ENCODE measurements at regions not wholly inside any gene's neighbourhood (a gene's known extent, or its start where the extent isn't known, plus 50 kb on each side); places are given as distances from the start of the nearest gene placed in this dataset.

DNA sequence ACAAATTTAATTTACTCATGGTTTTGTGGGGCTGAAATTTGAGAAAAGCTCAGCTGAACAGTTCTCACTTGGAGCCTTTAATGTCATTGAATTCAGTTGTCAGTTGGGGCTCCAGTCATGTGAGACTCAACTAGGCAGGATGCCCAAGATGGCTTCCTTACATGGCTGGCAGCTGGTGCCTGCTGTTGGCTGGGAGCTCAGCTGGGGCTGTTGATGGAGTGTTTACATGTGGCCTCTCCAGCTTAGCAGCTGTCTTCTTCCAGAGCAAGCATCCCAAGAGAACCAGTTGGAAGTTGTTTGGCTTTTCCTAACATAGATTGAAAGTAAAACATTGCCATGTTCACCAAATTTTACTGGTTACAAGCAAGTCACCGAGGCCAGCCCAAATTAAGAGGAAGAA, 81.8 kb upstream of the KCNA3 start:
- Histone ChIP-seq H3K27ac (replicated peaks) (no peak overlapping the region), H3K27me3 (ENCODE audit: insufficient read depth, poor library complexity, severe bottlenecking) (peaks cover 21% of the 10 kb centered on the region), H3K4me3 (replicated peaks; ENCODE audit: insufficient read depth, low read length) (no peak overlapping the region)
- TF ChIP-seq POLR2AphosphoS5 (IDR thresholded peaks at IDR 0.05; ENCODE audit: low read depth), result no peak
- no peak for TF ChIP-seq GABPA (IDR thresholded peaks at IDR 0.05; ENCODE audit: low read depth)
- TF ChIP-seq SPI1 (IDR thresholded peaks at IDR 0.05; ENCODE audit: borderline replicate concordance, low read depth), result no peak
- TF ChIP-seq, protein P1, sequence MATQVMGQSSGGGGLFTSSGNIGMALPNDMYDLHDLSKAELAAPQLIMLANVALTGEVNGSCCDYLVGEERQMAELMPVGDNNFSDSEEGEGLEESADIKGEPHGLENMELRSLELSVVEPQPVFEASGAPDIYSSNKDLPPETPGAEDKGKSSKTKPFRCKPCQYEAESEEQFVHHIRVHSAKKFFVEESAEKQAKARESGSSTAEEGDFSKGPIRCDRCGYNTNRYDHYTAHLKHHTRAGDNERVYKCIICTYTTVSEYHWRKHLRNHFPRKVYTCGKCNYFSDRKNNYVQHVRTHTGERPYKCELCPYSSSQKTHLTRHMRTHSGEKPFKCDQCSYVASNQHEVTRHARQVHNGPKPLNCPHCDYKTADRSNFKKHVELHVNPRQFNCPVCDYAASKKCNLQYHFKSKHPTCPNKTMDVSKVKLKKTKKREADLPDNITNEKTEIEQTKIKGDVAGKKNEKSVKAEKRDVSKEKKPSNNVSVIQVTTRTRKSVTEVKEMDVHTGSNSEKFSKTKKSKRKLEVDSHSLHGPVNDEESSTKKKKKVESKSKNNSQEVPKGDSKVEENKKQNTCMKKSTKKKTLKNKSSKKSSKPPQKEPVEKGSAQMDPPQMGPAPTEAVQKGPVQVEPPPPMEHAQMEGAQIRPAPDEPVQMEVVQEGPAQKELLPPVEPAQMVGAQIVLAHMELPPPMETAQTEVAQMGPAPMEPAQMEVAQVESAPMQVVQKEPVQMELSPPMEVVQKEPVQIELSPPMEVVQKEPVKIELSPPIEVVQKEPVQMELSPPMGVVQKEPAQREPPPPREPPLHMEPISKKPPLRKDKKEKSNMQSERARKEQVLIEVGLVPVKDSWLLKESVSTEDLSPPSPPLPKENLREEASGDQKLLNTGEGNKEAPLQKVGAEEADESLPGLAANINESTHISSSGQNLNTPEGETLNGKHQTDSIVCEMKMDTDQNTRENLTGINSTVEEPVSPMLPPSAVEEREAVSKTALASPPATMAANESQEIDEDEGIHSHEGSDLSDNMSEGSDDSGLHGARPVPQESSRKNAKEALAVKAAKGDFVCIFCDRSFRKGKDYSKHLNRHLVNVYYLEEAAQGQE (IDR thresholded peaks at IDR 0.05; ENCODE audit: insufficient replicate concordance, low read depth), result no peak
- TF ChIP-seq, protein P2, sequence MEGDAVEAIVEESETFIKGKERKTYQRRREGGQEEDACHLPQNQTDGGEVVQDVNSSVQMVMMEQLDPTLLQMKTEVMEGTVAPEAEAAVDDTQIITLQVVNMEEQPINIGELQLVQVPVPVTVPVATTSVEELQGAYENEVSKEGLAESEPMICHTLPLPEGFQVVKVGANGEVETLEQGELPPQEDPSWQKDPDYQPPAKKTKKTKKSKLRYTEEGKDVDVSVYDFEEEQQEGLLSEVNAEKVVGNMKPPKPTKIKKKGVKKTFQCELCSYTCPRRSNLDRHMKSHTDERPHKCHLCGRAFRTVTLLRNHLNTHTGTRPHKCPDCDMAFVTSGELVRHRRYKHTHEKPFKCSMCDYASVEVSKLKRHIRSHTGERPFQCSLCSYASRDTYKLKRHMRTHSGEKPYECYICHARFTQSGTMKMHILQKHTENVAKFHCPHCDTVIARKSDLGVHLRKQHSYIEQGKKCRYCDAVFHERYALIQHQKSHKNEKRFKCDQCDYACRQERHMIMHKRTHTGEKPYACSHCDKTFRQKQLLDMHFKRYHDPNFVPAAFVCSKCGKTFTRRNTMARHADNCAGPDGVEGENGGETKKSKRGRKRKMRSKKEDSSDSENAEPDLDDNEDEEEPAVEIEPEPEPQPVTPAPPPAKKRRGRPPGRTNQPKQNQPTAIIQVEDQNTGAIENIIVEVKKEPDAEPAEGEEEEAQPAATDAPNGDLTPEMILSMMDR (IDR thresholded peaks at IDR 0.05; ENCODE audit: insufficient read depth, low read length), result no peak
- DNase-seq (ENCODE audit: low read depth in 1 of 2, low spot score in 1 of 2), result no peak

DNA sequence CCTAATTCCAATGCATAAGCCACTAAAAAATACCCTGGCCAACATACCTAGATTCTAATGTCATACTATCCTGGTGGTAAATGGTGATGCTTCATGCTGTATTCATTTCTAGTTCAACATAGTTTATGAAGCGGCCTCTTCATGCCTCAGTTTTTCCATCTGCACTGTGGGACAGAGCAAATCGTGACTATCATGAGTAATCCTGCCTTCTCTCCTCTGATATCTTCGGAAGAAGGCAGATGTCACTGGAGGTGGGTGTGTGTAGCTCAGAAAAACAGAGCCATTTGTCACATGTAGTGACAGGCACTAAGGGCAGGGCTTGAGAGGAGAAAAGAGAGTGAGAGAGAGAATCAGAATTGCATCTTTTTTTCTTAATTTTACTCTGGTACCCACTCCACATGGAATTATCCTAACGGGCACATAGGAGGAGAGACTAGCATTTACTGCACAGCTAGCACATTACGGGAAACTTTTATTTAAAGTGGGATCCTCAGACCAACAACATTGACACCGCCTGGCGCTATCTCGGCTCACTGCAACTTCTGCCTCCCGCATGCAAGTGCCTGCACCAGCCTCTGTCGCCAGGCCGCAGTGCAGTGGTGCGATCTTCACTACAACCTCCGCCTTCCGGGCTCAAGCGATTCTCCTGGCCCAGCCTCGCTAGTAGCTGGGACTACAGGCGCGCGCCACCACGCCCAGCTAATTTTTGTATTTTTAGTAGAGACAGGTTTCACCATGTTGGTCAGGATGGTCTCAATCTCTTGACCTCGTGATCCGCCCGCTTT, 78.4 kb upstream of the KCNA3 start:
- H3K27ac ChIP-seq (replicated peaks), result no peak overlapping the region
- no peak overlapping the region for H3K4me3 ChIP-seq (replicated peaks; ENCODE audit: insufficient read depth, low read length)
- TF ChIP-seq POLR2AphosphoS5 (IDR thresholded peaks at IDR 0.05; ENCODE audit: low read depth) (no peak), GABPA (IDR thresholded peaks at IDR 0.05; ENCODE audit: low read depth) (no peak), SPI1 (IDR thresholded peaks at IDR 0.05; ENCODE audit: borderline replicate concordance, low read depth) (no peak)
- TF ChIP-seq, protein P2 (IDR thresholded peaks at IDR 0.05; ENCODE audit: insufficient read depth, low read length), result no peak
- TF ChIP-seq, protein P1 (IDR thresholded peaks at IDR 0.05; ENCODE audit: insufficient replicate concordance, low read depth), result no peak
- peaks cover 11% of the 10 kb centered on the region for H3K27me3 ChIP-seq (ENCODE audit: insufficient read depth, poor library complexity, severe bottlenecking)
- no peak for DNase-seq (ENCODE audit: low read depth in 1 of 2, low spot score in 1 of 2)

DNA sequence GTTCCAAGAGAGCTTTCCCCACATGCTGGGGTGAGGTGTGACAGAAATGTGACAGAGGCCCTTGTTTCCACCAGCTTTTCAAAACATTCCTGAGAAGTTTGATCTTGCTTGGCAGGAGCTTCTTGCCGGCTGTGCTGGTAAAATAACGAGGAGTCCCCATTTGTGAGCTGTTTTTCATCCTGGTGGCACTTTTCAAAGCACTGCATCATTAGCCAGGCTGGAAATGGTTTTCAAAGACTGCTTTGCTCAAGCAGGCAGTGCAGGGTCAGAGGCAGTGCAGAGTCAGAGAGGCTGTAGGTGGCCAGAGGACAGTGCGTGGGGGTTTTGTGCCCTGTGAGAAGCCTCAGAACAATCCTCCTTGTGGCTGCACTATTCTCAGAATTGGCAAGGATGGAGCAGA, 75.8 kb upstream of the KCNA3 start:
- H3K27me3 ChIP-seq (ENCODE audit: insufficient read depth, poor library complexity, severe bottlenecking), result peaks cover 11% of the 10 kb centered on the region
- no peak overlapping the region for H3K27ac ChIP-seq (replicated peaks)
- no peak for TF ChIP-seq POLR2AphosphoS5 (IDR thresholded peaks at IDR 0.05; ENCODE audit: low read depth)
- TF ChIP-seq SPI1 (IDR thresholded peaks at IDR 0.05; ENCODE audit: borderline replicate concordance, low read depth), result no peak
- no peak for TF ChIP-seq GABPA (IDR thresholded peaks at IDR 0.05; ENCODE audit: low read depth)
- TF ChIP-seq, protein P2 (IDR thresholded peaks at IDR 0.05; ENCODE audit: insufficient read depth, low read length), result no peak
- TF ChIP-seq, protein P1 (IDR thresholded peaks at IDR 0.05; ENCODE audit: insufficient replicate concordance, low read depth), result no peak
- H3K4me3 ChIP-seq (replicated peaks; ENCODE audit: insufficient read depth, low read length), result no peak overlapping the region
- DNase-seq (ENCODE audit: low read depth in 1 of 2, low spot score in 1 of 2), result no peak

Data from HL-60 (cell line).